ENCODE measurements at regions not wholly inside any gene's neighbourhood (a gene's known extent, or its start where the extent isn't known, plus 50 kb on each side); places are given as distances from the start of the nearest gene placed in this dataset.

GRCh38 chr9:109953813-109954497 is 174.0 kb downstream of the PALM2AKAP2 start:
- Histone ChIP-seq H3K9me3 (replicated peaks; ENCODE audit: low read length) (no peaks in the 10 kb centered on the region), H3K4me1 (ENCODE audit: control insufficient read depth, insufficient read depth, low read length) (peaks cover 4% of the 10 kb centered on the region), H3K9ac (ENCODE audit: low read depth, low read length) (no peak overlapping the region), H3K27me3 (ENCODE audit: control insufficient read depth, insufficient read depth, low read length) (no peaks in the 10 kb centered on the region), H3K4me3 (ENCODE audit: low read length) (no peak overlapping the region), H3K36me3 (ENCODE audit: insufficient read depth, low read length) (no peaks in the 10 kb centered on the region), H3K4me2 (ENCODE audit: low read length) (no peak overlapping the region)

DNA sequence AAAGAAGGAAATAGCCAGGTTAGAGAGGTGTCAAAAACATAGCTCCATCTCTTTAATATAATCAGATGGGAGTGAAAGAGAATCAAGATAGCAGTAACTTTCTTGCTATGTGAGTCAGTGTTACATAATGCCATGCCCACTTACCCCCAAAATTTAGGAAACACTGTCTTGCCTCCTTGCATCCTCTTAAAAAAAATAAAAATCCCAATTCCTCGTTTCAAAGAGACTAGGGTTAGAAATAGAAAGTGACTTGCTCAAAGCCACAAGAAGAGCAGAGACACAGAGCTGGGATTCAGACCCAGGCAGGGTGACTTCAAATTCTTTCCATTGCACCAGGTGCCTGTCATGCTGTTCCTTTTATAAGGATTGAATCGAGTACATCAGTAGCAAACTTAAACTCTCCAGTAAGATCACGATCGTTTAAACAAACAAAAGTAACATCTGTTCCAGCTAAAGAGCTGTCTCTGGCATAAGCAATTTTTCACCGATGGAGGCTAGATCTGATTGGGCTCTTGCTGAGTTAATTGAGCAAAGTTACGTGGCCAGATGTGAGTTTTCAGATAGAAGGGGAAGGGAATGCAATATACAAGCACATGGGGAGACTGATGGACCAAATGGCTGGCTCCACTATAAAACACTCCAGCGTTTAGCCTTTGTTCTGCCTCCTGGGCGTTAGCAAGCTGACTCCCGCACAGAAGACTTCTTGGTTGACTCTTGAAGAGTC is 176.9 kb downstream of the PALM2AKAP2 start:
- no peak overlapping the region for H3K9ac ChIP-seq (ENCODE audit: low read depth, low read length)

GRCh38 chr9:109959679-109960078 is 179.7 kb downstream of the PALM2AKAP2 start:
- Histone ChIP-seq H3K9ac (ENCODE audit: low read depth, low read length) (no peak overlapping the region), H3K4me2 (ENCODE audit: low read length) (no peak overlapping the region), H3K4me1 (ENCODE audit: control insufficient read depth, insufficient read depth, low read length) (peaks cover 4% of the 10 kb centered on the region), H3K9me3 (replicated peaks; ENCODE audit: low read length) (no peaks in the 10 kb centered on the region), H3K4me3 (ENCODE audit: low read length) (no peak overlapping the region), H3K36me3 (ENCODE audit: insufficient read depth, low read length) (no peaks in the 10 kb centered on the region), H3K27me3 (ENCODE audit: control insufficient read depth, insufficient read depth, low read length) (no peaks in the 10 kb centered on the region)

More for the DNA sequence above, 176.9 kb downstream of the PALM2AKAP2 start:
- no peak overlapping the region for H3K4me3 ChIP-seq (ENCODE audit: low read length)
- no peaks in the 10 kb centered on the region for H3K9me3 ChIP-seq (replicated peaks; ENCODE audit: low read length)
- no peaks in the 10 kb centered on the region for H3K27me3 ChIP-seq (ENCODE audit: control insufficient read depth, insufficient read depth, low read length)
- peaks cover 4% of the 10 kb centered on the region for H3K4me1 ChIP-seq (ENCODE audit: control insufficient read depth, insufficient read depth, low read length)
- no peaks in the 10 kb centered on the region for H3K36me3 ChIP-seq (ENCODE audit: insufficient read depth, low read length)
- no peak overlapping the region for H3K4me2 ChIP-seq (ENCODE audit: low read length)

DNA sequence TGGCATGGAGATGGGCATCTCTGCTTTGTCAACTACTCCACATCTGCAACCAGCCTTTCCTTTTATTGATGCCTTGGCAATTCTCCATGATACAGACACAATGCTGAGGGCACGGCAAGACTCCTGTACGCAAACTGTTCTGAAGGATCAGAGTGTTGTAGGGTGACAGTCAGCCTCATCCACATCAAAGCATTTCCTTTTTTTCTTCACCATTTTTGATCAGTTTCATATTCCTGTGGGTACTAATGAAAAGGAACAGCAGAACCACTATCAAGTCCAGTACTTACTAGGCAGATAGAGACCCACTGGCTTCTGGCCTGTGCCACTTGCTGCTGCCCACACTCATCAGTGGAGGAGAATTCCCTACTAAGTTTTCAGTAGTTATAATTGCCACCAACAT is 181.6 kb downstream of the PALM2AKAP2 start:
- peaks cover 4% of the 10 kb centered on the region for H3K4me1 ChIP-seq (ENCODE audit: control insufficient read depth, insufficient read depth, low read length)
- no peak overlapping the region for H3K4me3 ChIP-seq (ENCODE audit: low read length)
- H3K27me3 ChIP-seq (ENCODE audit: control insufficient read depth, insufficient read depth, low read length) = no peaks in the 10 kb centered on the region
- no peak overlapping the region for H3K4me2 ChIP-seq (ENCODE audit: low read length)
- H3K9ac ChIP-seq (ENCODE audit: low read depth, low read length) = no peak overlapping the region
- no peaks in the 10 kb centered on the region for H3K9me3 ChIP-seq (replicated peaks; ENCODE audit: low read length)
- no peaks in the 10 kb centered on the region for H3K36me3 ChIP-seq (ENCODE audit: insufficient read depth, low read length)

DNA sequence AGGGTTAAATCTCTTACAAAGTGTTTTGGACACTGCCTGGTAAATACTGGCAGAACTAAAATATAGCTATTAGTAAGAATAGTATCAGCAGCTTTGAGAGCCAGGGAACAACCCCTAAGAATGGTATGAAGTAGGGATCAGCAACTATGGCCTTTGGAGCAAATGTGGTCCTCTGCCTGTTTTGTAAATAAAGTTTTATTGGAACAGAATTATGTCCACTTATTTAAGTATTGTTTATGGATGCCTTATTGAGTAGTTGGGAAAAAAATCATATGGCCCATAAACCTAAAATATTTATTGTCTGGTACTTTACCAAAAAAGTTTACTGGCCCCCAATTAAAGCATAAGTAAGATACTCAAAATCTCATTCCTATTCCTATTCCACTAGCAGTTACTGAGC is 182.2 kb downstream of the PALM2AKAP2 start:
- no peaks in the 10 kb centered on the region for H3K9me3 ChIP-seq (replicated peaks; ENCODE audit: low read length)
- no peak overlapping the region for H3K9ac ChIP-seq (ENCODE audit: low read depth, low read length)
- no peaks in the 10 kb centered on the region for H3K4me1 ChIP-seq (ENCODE audit: control insufficient read depth, insufficient read depth, low read length)
- H3K27me3 ChIP-seq (ENCODE audit: control insufficient read depth, insufficient read depth, low read length) = no peaks in the 10 kb centered on the region
- H3K36me3 ChIP-seq (ENCODE audit: insufficient read depth, low read length) = no peaks in the 10 kb centered on the region
- H3K4me3 ChIP-seq (ENCODE audit: low read length) = no peak overlapping the region
- no peak overlapping the region for H3K4me2 ChIP-seq (ENCODE audit: low read length)

GRCh38 chr9:109963079-109963478 is 183.1 kb downstream of the PALM2AKAP2 start:
- Histone ChIP-seq H3K4me3 (ENCODE audit: low read length) (no peak overlapping the region), H3K27me3 (ENCODE audit: control insufficient read depth, insufficient read depth, low read length) (no peaks in the 10 kb centered on the region), H3K9me3 (replicated peaks; ENCODE audit: low read length) (no peaks in the 10 kb centered on the region), H3K9ac (ENCODE audit: low read depth, low read length) (no peak overlapping the region), H3K36me3 (ENCODE audit: insufficient read depth, low read length) (no peaks in the 10 kb centered on the region), H3K4me2 (ENCODE audit: low read length) (no peak overlapping the region), H3K4me1 (ENCODE audit: control insufficient read depth, insufficient read depth, low read length) (no peaks in the 10 kb centered on the region)

DNA sequence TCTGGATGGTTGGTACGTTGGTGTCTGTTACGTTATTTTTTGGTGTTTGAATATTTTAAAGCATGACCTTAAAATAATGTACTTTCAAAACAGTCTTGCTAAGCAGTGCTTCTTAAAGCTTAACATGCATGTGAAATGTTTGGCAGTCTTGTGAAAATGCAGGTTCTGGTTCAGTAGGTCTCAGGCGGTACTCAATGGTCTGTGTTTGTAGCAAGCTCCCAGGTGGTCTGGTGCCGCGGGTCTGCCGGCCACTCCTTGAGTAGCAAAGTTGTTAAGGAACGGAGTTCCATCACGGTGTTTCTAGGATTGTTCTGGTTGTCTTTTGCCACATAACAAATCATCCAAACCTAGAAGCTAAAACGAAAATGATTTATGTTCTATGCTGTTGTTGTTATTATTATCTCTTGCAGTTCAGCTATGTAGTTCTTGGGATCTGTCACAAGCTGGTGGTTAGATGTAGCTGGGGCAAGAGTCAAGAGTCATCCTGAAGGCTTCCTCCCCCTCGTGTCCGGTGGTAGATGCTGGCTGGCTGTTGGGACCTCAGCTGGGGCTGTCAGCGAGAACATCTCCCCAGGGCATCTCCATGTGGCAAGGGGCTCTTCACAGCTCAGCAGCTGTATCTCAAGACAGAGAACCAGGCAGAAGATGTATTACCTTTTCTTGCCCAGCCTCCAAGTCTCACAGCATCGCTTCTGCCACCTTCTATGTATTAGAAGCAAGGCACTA is 186.8 kb downstream of the PALM2AKAP2 start:
- Histone ChIP-seq H3K9ac (ENCODE audit: low read depth, low read length) (no peak overlapping the region), H3K27me3 (ENCODE audit: control insufficient read depth, insufficient read depth, low read length) (no peaks in the 10 kb centered on the region), H3K9me3 (replicated peaks; ENCODE audit: low read length) (no peaks in the 10 kb centered on the region), H3K36me3 (ENCODE audit: insufficient read depth, low read length) (no peaks in the 10 kb centered on the region), H3K4me1 (ENCODE audit: control insufficient read depth, insufficient read depth, low read length) (no peaks in the 10 kb centered on the region), H3K4me2 (ENCODE audit: low read length) (no peak overlapping the region), H3K4me3 (ENCODE audit: low read length) (no peak overlapping the region)

DNA sequence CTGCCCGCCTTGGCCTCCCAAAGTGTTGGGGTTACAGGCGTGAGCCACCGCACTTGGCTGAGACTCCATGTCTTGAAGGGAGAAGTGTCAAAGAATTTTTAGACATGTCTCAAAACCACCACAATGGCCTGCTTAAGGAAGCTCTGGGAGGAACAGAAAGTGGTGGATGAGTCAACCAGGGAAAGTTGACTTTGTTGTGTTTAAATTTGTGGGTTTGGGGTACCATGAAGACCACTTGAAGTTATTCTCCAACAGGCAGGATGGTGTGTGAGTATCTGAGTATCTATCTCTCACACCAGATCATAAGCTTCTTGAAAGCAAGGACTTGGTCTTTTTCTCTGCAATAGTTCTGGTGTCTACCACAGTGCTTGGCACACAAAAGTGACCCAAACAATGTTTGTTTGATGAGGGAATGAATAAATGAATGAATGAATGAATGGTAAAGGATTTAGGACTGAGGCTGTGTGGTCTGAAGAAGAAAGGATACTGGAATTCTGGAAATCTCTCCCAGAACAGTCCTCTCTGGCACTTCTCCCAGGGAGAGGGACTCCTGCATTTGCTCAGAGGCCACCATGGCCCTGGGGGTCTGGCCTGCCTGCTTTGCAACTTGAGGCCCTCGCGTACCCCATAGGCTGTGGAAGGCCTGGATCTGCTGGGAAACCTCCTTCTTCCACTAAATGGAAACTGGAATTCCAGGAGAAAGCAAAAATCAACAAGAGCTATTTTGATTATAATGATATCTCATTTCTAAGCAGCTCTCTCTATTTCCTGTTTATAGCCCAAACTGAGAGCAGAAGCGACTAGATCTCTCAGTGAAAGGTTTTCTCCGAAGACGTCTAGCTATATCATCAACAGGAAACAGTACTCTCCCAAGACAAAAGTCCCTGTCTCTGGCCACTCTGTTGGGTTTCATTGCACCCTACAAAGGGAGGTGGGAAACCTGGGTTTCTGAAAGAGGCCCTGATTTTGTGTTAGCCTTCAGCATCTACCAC is 187.9 kb downstream of the PALM2AKAP2 start:
- Histone ChIP-seq H3K27me3 (ENCODE audit: control insufficient read depth, insufficient read depth, low read length) (no peaks in the 10 kb centered on the region), H3K4me2 (ENCODE audit: low read length) (no peak overlapping the region), H3K9me3 (replicated peaks; ENCODE audit: low read length) (no peaks in the 10 kb centered on the region), H3K36me3 (ENCODE audit: insufficient read depth, low read length) (no peaks in the 10 kb centered on the region), H3K9ac (ENCODE audit: low read depth, low read length) (no peak overlapping the region), H3K4me3 (ENCODE audit: low read length) (no peak overlapping the region), H3K4me1 (ENCODE audit: control insufficient read depth, insufficient read depth, low read length) (no peaks in the 10 kb centered on the region)

GRCh38 chr9:109969011-109969410 is 189.0 kb downstream of the PALM2AKAP2 start:
- Histone ChIP-seq H3K36me3 (ENCODE audit: insufficient read depth, low read length) (no peaks in the 10 kb centered on the region), H3K9me3 (replicated peaks; ENCODE audit: low read length) (no peaks in the 10 kb centered on the region), H3K9ac (ENCODE audit: low read depth, low read length) (no peak overlapping the region), H3K27me3 (ENCODE audit: control insufficient read depth, insufficient read depth, low read length) (no peaks in the 10 kb centered on the region), H3K4me1 (ENCODE audit: control insufficient read depth, insufficient read depth, low read length) (no peaks in the 10 kb centered on the region), H3K4me2 (ENCODE audit: low read length) (no peak overlapping the region), H3K4me3 (ENCODE audit: low read length) (no peak overlapping the region)

DNA sequence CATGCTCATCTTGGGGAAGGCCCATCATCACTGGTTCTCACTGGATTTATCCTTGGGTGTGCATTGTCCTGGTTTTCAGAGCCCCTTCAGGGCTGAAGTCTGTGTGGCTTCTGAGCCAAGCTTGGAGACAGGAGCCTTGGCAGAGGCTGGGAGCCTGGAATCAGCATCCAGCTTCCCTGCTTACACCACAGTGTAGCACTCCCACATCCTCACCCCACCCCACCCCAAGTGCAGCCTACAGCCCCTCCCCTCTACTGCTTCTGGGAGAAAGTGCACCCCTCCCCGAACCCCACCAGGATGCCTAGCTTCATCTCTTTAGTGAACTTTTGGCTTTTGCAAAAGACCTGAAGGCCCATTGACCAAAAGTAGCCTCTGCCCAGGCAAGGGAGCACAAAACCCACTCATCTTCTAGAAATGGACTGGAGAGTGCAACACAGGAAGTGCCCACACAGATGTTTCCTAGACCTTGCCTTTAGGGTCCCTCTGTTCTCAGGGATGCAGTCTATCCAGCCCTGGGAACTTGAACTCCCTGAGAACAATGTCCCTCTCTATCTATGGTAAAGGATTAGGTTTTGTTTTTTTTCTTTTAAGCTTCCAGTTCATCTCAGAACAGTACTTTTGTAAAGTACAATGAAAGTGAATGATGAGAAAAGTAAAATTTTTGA is 189.7 kb downstream of the PALM2AKAP2 start:
- no peaks in the 10 kb centered on the region for H3K9me3 ChIP-seq (replicated peaks; ENCODE audit: low read length)
- no peaks in the 10 kb centered on the region for H3K27me3 ChIP-seq (ENCODE audit: control insufficient read depth, insufficient read depth, low read length)
- no peak overlapping the region for H3K4me2 ChIP-seq (ENCODE audit: low read length)
- no peaks in the 10 kb centered on the region for H3K36me3 ChIP-seq (ENCODE audit: insufficient read depth, low read length)
- H3K4me1 ChIP-seq (ENCODE audit: control insufficient read depth, insufficient read depth, low read length) = no peaks in the 10 kb centered on the region
- no peak overlapping the region for H3K9ac ChIP-seq (ENCODE audit: low read depth, low read length)
- no peak overlapping the region for H3K4me3 ChIP-seq (ENCODE audit: low read length)

All from skeletal muscle satellite cell (primary cell).